Adipocyte (in vitro differentiated cells): ENCODE measurements at regions not wholly inside any gene's neighbourhood (a gene's known extent, or its start where the extent isn't known, plus 50 kb on each side); places are given as distances from the start of the nearest gene placed in this dataset.

Experiments used
- DNase-seq: peaks from one replicate; pipeline ENCODE4 v3.0.0-alpha.2; 2015; ENCODE audit warnings: low read depth
- H3K27me3 ChIP-seq: replicated peaks from 2 replicates; pipeline ENCODE4 v1.7.0; 2013; ENCODE audit warnings: mild to moderate bottlenecking, low read length, moderate library complexity; ENCODE audit not compliant: control insufficient read depth, insufficient read depth
- H3K36me3 ChIP-seq: 2 replicates; pipeline ENCODE4 v1.7.0; 2013; ENCODE audit warnings: low read length, mild to moderate bottlenecking, moderate library complexity; ENCODE audit not compliant: control insufficient read depth, insufficient read depth, severe bottlenecking
- H3K4me1 ChIP-seq: 2 replicates; pipeline ENCODE4 v1.7.0; 2013; ENCODE audit warnings: mild to moderate bottlenecking, low read length, moderate library complexity; ENCODE audit not compliant: control insufficient read depth, insufficient read depth
- H3K4me3 ChIP-seq: 2 replicates; pipeline ENCODE4 v1.7.0; 2013; ENCODE audit warnings: mild to moderate bottlenecking, low read length, moderate library complexity
- H3K9ac ChIP-seq: 2 replicates; pipeline ENCODE4 v1.7.0; 2013; ENCODE audit warnings: mild to moderate bottlenecking, low read length, moderate library complexity
- H3K9me3 ChIP-seq: 2 replicates; pipeline ENCODE4 v1.7.0; 2013; ENCODE audit warnings: mild to moderate bottlenecking, low read length, moderate library complexity; ENCODE audit not compliant: control insufficient read depth

GRCh38 chr19:31670931-31671330, 321.7 kb upstream of the TSHZ3 start:
- Histone ChIP-seq H3K27me3 (no peaks in the 10 kb centered on the region), H3K36me3 (no peaks in the 10 kb centered on the region), H3K9me3 (no peaks in the 10 kb centered on the region), H3K4me3 (no peak overlapping the region), H3K4me1 (peaks cover 6% of the 10 kb centered on the region), H3K9ac (no peak overlapping the region)
- DNase-seq, result no peak

- Histone ChIP-seq H3K27me3 (no peaks in the 10 kb centered on the region), H3K9me3 (no peaks in the 10 kb centered on the region), H3K4me3 (no peak overlapping the region), H3K4me1 (peaks cover 6% of the 10 kb centered on the region), H3K9ac (no peak overlapping the region), H3K36me3 (no peaks in the 10 kb centered on the region)
- DNase-seq, result no peak
Observed at GRCh38 chr19:31671411-31672035, 322.3 kb upstream of the TSHZ3 start.

- Histone ChIP-seq H3K27me3 (no peaks in the 10 kb centered on the region), H3K4me3 (no peak overlapping the region), H3K4me1 (peaks cover 6% of the 10 kb centered on the region), H3K9ac (no peak overlapping the region), H3K36me3 (no peaks in the 10 kb centered on the region), H3K9me3 (no peaks in the 10 kb centered on the region)
- no peak for DNase-seq
Observed at GRCh38 chr19:31674503-31675192, 325.4 kb upstream of the TSHZ3 start.

- no peak overlapping the region for H3K4me3 ChIP-seq
- no peak overlapping the region for H3K9ac ChIP-seq
- H3K9me3 ChIP-seq, result no peaks in the 10 kb centered on the region
- peaks cover 6% of the 10 kb centered on the region for H3K4me1 ChIP-seq
- no peak for DNase-seq
- H3K27me3 ChIP-seq, result peaks cover under 1% of the 10 kb centered on the region
- H3K36me3 ChIP-seq, result no peaks in the 10 kb centered on the region
Observed at GRCh38 chr19:31675193-31675913, 326.1 kb upstream of the TSHZ3 start.

GRCh38 chr19:31676271-31677004, 327.2 kb upstream of the TSHZ3 start:
- Histone ChIP-seq H3K36me3 (no peaks in the 10 kb centered on the region), H3K4me3 (no peak overlapping the region), H3K9me3 (no peaks in the 10 kb centered on the region), H3K27me3 (peaks cover 3% of the 10 kb centered on the region), H3K4me1 (peaks cover 6% of the 10 kb centered on the region), H3K9ac (no peak overlapping the region)
- DNase-seq, result no peak

- Histone ChIP-seq H3K9me3 (no peaks in the 10 kb centered on the region), H3K4me1 (peaks cover 6% of the 10 kb centered on the region), H3K4me3 (no peak overlapping the region), H3K36me3 (no peaks in the 10 kb centered on the region), H3K27me3 (peaks cover 3% of the 10 kb centered on the region), H3K9ac (no peak overlapping the region)
- no peak for DNase-seq
Observed at GRCh38 chr19:31678421-31678820, 329.2 kb upstream of the TSHZ3 start.

GRCh38 chr19:31681121-31681520, 331.9 kb upstream of the TSHZ3 start:
- Histone ChIP-seq H3K4me3 (no peak overlapping the region), H3K27me3 (peaks cover 3% of the 10 kb centered on the region), H3K9me3 (peaks cover 12% of the 10 kb centered on the region), H3K36me3 (no peaks in the 10 kb centered on the region), H3K4me1 (no peaks in the 10 kb centered on the region), H3K9ac (no peak overlapping the region)
- DNase-seq, result no peak

- DNase-seq, result no peak
- Histone ChIP-seq H3K4me1 (no peaks in the 10 kb centered on the region), H3K27me3 (peaks cover 6% of the 10 kb centered on the region), H3K4me3 (no peak overlapping the region), H3K9ac (no peak overlapping the region), H3K9me3 (peaks cover 9% of the 10 kb centered on the region), H3K36me3 (no peaks in the 10 kb centered on the region)
Observed at GRCh38 chr19:31693131-31693932, 344.1 kb upstream of the TSHZ3 start.

GRCh38 chr19:31693933-31694269, 344.7 kb upstream of the TSHZ3 start:
- Histone ChIP-seq H3K4me1 (no peaks in the 10 kb centered on the region), H3K27me3 (peaks cover 6% of the 10 kb centered on the region)
- no peak for DNase-seq

GRCh38 chr19:31694761-31695160, 345.5 kb upstream of the TSHZ3 start:
- Histone ChIP-seq H3K27me3 (peaks cover 6% of the 10 kb centered on the region), H3K9me3 (peaks cover 3% of the 10 kb centered on the region), H3K9ac (no peak overlapping the region), H3K36me3 (no peaks in the 10 kb centered on the region), H3K4me3 (no peak overlapping the region), H3K4me1 (no peaks in the 10 kb centered on the region)
- DNase-seq, result no peak

More at GRCh38 chr19:31693933-31694269, 344.7 kb upstream of the TSHZ3 start:
- Histone ChIP-seq H3K9me3 (peaks cover 7% of the 10 kb centered on the region), H3K4me3 (no peak overlapping the region), H3K36me3 (no peaks in the 10 kb centered on the region), H3K9ac (no peak overlapping the region)
